ENCODE measurements at regions not wholly inside any gene's neighbourhood (a gene's known extent, or its start where the extent isn't known, plus 50 kb on each side); places are given as distances from the start of the nearest gene placed in this dataset.

- TF ChIP-seq CTCF (IDR thresholded peaks at IDR 0.05) (no peak), ZFX (IDR thresholded peaks at IDR 0.05; ENCODE audit: borderline replicate concordance) (no peak)
- H3K27ac ChIP-seq = no peak overlapping the region
These were observed 1607.0 kb downstream of the PCDH9 start for GRCh38 chr13:65623148-65623547.

GRCh38 chr13:65615506-65615905 is 1614.6 kb downstream of the PCDH9 start:
- TF ChIP-seq CTCF (IDR thresholded peaks at IDR 0.05) = no peak
- TF ChIP-seq ZFX (IDR thresholded peaks at IDR 0.05; ENCODE audit: borderline replicate concordance) = no peak

GRCh38 chr13:65613004-65613403 is 1617.1 kb downstream of the PCDH9 start:
- no peak overlapping the region for H3K27ac ChIP-seq
- TF ChIP-seq ZFX (IDR thresholded peaks at IDR 0.05; ENCODE audit: borderline replicate concordance) (no peak), CTCF (IDR thresholded peaks at IDR 0.05) (peak; percentile 68)

More at GRCh38 chr13:65615506-65615905, 1614.6 kb downstream of the PCDH9 start:
- no peak overlapping the region for H3K27ac ChIP-seq

- TF ChIP-seq CTCF (IDR thresholded peaks at IDR 0.05) (no peak), ZFX (IDR thresholded peaks at IDR 0.05; ENCODE audit: borderline replicate concordance) (no peak)
- no peak overlapping the region for H3K27ac ChIP-seq
These were observed 1620.8 kb downstream of the PCDH9 start for GRCh38 chr13:65609350-65609749.

- H3K27ac ChIP-seq = no peak overlapping the region
- TF ChIP-seq CTCF (IDR thresholded peaks at IDR 0.05) = no peak
- no peak for TF ChIP-seq ZFX (IDR thresholded peaks at IDR 0.05; ENCODE audit: borderline replicate concordance)
These were observed 1623.5 kb downstream of the PCDH9 start for GRCh38 chr13:65606622-65607021.

GRCh38 chr13:65605396-65605795 is 1624.7 kb downstream of the PCDH9 start:
- TF ChIP-seq ZFX (IDR thresholded peaks at IDR 0.05; ENCODE audit: borderline replicate concordance) (no peak), CTCF (IDR thresholded peaks at IDR 0.05) (no peak)
- H3K27ac ChIP-seq = no peak overlapping the region

GRCh38 chr13:65603160-65603559 is 1627.0 kb downstream of the PCDH9 start:
- TF ChIP-seq CTCF (IDR thresholded peaks at IDR 0.05) (no peak), ZFX (IDR thresholded peaks at IDR 0.05; ENCODE audit: borderline replicate concordance) (no peak)

More at GRCh38 chr13:65603160-65603559, 1627.0 kb downstream of the PCDH9 start:
- no peak overlapping the region for H3K27ac ChIP-seq

All from 22Rv1 (cell line).